ENCODE measurements at regions not wholly inside any gene's neighbourhood (a gene's known extent, or its start where the extent isn't known, plus 50 kb on each side); places are given as distances from the start of the nearest gene placed in this dataset.

- no peak for TF ChIP-seq ZNF274 (IDR thresholded peaks at IDR 0.05; ENCODE audit: low read depth, low read length)
- no peak for TF ChIP-seq YY1 (IDR thresholded peaks at IDR 0.05; ENCODE audit: insufficient read depth, insufficient read length)
- TF ChIP-seq SUZ12 (IDR thresholded peaks at IDR 0.05; ENCODE audit: extremely low read depth, insufficient read depth, insufficient read length), result no peak
Measured at GRCh38 chr18:70762812-70763211, 474.0 kb downstream of the SOCS6 start.
